Dedifferentiated amniotic fluid mesenchymal stem cell (primary cell): ENCODE measurements at regions not wholly inside any gene's neighbourhood (a gene's known extent, or its start where the extent isn't known, plus 50 kb on each side); places are given as distances from the start of the nearest gene placed in this dataset.
"Not testable (repeated sequence)": the region's sequence is repeated elsewhere in the genome, so short reads cannot be mapped to it uniquely, and the experiment has no call there.

Source experiments
- DNase-seq: peaks from one replicate; pipeline ENCODE4 v3.0.0-alpha.2; 2016; ENCODE audit errors: extremely low spot score

DNA sequence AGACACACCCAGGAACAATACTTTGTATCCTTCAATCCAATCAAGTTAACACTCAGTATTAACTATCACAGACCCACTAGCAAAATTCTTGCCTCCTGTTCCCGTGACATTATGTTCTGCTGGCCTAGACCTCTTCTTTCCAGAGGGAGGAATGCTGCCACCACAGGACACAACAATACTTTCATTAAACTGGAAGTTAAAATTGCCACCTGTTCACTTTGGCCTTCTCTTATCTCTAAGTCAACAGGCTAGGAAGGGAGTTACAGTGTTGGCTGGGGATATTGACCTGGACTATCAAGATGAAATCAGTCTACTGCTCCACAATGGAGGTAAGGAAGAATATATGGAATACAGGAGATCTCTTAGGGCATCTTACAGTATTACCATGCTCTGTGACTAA is 1000.4 kb upstream of the GBE1 start:
- DNase-seq, result no peak

DNA sequence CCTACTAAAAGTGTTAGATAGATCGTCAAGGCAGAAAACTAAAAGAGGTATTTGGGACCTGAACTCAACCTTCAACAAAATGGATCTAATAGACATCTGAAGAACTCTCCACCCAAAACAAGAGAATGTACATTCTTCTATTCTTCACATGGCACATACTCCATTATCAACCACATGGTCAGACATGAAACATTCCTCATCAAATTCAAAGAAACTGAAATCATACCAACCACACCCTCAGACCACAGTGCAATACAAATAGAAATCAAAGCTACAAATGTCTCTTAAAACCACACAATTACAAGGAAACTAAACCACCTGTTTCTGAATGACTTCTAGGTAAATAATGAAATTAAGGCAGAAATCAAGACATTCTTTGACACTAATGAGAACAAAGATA is 984.1 kb upstream of the GBE1 start:
- DNase-seq, result no peak

DNA sequence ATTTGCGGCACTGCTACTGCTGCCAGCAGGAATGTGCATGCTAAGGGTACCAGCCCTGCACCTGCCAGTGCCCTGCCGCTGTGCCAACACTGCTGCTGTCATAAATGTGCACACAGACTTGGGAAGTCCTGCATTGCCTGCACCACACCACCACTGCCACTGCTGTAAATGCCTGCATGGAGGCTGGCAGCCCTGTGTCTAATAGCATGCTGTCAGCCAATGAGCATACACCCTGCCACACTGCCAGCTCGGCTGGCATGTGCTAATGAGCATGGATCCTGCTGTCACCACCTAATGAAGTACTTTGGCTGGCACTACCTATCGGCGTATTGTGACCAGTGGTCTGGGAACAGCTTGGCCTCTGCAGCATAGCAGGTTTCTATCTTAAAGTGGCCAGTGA is 981.8 kb upstream of the GBE1 start:
- DNase-seq, result no peak

DNA sequence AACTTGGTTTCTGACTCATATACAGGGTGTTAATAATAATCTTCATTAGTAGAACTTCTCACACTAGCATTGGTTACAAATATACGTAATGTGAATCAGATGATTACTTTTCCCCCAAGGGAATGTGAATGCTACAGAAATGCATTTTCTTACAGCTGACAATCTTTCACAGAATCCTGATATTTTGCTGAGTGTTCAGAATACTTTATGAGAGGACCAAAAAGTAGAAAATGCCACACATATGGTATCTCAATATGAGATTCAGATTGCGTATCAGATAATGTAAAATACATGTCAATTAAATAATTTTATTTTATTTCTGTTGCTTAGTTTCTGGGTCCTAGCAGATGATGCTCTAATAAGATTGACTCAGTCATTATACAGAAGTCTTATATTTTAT is 979.9 kb upstream of the GBE1 start:
- no peak for DNase-seq

DNA sequence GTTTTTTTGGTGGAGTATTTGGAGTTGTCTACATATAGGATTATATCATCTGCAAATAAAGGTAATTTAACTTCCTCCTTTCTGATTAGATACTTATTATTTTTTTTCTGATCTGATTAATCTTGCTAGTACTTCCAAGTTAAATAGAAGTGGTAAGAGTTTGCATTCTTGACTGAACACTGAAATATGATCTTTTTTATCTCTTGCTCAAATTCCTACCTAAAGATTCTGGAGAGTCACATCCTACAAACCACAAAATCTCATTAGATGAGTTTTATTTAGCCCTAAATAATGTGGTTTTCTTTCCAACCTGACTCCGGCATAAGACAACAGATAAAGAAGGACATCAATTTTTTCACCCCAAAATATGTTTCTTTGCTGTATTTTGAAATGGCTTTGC is 977.9 kb upstream of the GBE1 start:
- DNase-seq, result no peak

DNA sequence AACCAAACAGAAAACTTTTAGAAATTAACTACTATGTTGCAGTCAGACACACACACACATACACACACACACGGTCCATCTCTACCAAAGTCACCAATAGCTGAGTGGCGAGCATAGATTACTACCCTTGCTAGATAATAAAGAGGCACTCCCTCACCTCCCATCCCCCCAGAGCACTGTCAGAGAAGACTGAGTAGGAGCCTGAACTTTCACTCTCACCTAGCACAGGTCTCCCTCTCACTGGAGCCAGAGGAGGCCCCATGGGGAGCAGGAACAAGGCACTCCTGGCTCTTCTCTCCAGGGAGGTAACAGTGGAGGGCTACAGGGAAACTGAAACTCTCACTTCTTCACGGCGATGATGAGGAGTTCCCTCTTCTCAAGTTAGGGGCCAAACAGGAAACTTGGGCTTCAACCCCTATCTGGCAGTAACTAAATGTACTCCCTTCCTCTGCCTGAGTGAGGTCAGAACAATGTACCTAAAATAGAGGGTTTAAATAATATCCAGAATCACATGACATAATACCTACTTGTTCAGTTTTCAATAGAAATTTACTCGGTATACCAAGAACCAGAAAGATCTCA is 975.3 kb upstream of the GBE1 start:
- no peak for DNase-seq

DNA sequence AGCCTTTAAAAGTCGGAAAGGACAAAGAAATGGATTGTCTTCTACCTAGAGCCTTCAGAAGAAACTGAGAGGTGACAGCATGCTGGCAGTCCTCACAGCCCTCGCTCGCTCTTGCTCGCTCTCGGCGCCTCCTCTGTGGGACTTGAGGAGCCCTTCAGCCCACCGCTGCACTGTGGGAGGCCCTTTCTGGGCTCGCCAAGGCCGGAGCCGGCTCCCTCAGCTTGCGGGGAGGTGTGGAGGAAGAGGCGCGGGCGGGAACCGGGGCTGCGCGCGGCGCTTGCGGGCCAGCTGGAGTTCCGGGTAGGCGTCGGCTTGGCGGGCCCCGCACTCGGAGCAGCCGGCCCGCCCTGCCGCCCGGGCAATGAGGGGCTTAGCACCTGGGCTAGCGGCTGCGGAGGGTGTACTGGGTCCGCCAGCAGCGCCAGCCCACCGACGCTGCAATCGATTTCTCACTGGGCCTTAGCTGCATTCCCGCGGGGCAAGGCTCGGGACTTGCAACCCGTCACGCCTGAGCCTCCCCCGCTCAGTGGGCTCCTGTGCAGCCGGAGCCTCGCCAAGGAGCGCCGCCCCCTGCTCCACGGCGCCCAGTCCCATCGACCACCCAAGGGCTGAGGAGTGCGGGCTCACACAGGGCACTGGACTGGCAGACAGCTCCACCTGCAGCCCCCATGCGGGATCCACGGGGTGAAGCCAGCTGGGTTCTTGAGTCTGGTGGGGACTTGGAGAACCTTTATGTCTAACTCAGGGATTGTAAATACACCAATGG is 953.8 kb upstream of the GBE1 start:
- no peak for DNase-seq

DNA sequence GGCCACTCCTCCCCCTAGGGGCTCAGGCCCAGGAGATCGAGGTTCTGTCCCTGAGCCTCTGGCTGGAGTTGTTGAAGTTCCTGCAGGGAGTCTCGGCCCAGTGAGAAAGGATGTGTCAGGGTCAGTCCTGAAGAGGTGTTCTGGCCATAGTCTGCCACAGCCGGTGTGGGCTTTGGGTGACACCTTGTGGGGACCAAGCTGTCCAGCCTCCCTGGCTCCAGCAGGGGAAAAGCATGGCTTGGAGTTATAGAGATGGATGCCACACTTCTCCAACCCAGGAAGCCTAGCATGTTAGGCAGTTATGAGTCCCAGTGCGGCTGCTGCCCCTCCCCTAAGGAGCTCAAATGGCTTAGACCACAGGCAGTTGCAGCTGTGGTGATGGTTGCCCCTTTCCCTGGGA is 945.6 kb upstream of the GBE1 start:
- no peak for DNase-seq

DNA sequence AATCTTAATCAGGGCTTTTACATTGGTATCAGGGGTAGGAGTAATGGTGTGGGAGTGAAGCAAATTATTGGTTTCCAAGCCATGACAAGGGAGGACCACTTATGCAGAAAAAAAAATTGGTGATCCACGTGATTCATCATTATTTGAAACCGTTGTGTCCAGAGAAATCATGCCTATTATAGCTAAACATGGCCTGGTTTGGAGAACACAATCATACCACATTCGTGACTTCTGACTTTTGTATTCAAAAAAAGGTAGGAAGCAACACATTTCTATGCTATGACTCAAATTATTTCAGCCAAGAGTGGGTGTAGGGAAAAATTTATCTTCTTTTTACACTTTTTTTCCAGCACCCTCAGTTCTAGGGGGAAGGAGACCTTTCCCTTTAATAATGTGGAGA is 924.3 kb upstream of the GBE1 start:
- DNase-seq, result no peak

DNA sequence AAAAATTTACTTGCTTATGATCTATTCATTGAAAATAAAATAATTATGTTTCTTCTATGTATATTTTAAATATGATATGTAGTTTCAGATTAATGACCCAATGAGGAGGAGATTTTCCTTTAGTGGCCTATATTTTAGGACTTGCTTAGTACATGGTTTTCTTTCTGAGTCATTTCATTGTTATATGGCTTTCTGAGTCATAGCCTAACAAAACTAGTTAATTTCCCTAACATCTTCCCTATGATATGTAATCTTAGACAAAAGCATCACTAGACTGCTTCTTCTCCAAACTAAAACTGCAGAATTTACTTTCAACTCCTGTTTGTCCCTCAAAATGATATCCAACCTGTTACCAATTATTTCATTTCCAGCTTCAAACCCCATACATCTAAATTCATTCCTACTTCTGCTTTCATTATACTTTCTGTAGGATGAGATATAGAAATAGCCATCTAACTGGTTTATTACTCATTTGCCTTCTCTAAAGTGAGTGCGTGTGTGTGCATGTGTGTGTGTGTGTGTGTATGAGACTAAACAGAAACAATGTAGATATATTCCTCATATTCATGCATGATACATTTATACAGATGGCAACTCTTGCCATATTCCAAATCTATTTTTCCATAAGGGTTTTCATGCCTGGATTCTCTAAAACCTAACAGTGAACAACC is 915.0 kb upstream of the GBE1 start:
- DNase-seq, result no peak

DNA sequence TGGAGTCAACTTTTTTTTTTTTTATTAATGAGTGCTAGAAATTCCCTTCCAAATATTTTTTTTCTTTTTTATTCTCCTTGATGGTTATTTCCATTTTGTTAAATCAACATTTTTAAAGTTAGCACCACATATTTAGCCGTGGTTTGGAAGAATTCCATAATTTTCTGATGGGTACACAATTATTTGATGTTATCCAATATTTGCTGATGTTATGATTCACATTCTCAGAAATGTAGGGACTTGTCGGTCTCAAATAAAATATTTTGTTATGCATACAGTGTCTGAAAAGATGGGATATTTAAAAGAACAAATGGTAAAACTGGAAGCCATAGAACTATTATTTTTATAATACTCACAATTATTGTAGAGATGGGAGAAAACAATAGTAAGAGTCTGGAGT is 911.5 kb upstream of the GBE1 start:
- DNase-seq, result no peak

DNA sequence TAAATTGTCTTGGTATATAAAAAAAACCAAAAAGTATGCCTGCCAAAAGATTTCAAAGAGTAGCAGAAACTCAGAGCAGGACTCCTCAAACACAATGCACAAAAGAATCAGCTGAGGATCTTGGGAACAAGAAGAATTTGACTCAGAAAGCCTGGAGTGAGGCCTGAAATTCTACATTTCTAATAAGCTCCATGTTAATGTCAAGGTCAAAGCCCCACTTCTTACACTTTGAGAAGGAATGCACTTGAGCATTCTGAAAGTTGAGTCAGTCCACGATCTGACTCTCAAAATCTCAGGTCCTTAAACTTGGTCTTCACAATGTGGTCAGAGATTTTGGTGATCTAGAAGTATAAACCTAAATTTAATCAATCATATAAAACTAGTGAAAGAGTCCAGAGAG is 910.0 kb upstream of the GBE1 start:
- DNase-seq, result no peak

DNA sequence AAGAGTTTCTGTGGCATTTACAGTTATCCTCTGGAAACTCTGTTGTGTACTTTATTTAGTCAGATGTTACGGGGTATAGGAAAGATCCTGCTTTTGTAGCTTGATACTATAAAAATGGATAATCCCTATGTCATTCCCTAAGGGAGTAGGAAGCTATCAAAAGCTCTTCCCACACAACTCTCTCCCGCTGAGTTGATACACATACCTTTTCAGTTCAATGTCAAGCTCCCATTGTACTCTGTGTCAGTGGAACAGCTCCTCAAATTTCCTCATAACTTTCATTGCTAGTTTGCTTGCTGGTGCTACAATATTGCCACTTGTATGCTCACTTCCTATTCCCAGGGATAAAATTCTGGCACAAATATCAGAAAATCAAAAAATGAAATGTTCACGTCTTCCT is 893.3 kb upstream of the GBE1 start:
- DNase-seq, result no peak

DNA sequence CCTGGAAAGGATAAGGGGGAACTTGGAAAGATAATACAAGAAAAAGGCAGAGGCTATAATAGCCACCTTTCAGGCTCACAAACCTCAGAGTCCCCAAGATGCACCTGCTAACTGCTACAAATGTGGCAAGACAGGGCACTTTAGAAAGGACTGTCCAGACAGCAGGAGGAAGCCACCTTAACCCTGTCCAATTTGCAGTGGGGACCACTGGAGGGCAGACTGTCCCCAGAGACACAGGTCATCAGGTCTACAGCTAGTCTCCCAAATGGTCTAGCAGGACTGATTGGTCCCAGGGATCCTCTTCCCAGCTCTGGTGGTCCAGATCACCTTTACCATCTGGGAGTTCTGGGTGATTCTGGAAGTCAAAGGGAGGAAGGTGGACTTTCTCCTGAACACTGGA is 882.5 kb upstream of the GBE1 start:
- DNase-seq, result no peak

DNA sequence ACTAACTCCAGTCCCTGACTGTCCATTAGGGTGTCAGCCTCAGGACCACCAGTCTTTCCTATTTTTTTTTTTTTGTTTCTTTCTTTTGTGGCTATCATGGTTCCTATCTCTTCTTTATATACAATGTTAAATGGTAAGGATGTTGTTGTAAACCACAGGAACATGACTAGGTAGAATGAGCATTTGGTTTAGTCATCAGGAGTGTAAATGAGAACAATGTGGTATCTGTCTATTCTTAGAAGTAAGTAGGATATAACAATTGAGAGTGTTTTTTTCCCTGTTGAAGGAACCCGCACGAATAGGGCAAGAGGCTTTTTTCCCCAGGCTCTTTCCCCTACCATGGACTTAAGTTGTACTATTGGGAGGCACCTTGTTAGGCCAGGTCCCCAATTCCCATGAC is 880.3 kb upstream of the GBE1 start:
- no peak for DNase-seq

DNA sequence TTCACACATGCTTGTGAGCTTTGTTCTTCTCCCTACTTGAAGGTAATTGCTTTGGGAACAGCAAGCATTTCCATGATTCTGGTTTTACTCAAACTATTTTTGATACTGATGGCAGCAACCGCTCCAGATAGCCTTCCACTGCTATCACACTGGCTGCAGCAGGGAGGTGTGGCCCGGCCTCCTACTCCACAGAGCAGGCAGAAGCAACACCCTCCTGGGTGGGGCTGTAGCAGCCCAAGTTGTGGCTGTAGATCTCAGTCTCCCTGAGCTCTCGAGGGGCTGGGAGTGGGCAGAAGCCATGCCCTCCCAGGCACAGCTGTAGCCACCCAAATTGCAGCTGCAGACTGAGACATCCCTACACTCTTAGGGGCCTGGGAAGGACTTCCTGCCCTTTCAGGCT is 878.8 kb upstream of the GBE1 start:
- no peak for DNase-seq

DNA sequence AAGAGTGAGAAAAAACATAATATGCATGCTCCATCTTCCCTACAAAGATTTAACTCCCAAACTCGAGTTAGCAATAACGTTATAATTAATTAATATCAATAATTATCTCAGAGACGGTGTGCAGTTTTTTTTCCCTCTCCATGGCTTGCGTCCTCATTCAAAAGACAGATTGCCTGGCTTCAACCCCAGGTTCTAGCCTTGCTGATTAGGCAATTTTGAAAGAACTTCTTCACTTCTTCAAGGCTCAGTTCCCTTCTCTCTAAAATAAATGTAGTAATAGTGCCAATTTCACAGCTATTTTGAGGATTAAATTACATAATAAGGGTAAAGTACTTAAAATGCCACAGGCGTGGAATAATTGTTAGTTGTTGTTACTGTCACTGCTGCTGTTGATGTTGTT is 876.1 kb upstream of the GBE1 start:
- DNase-seq, result no peak

DNA sequence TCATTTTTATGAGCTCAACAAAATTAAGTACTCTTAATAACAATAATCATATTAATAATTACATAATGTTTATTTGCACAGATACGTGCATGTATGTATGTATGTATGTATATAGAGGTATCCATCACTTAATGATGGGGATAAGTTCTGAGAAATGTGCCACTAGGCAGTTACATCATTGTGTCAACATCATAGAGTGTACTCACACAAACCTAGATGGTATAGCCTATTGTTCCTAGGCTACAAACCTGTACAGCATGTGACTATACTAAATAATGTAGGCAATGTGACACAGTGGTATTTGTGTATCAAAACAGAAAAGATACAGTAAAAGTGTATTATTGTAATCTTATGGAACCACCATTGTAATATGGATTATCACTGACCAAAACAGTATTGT is 874.7 kb upstream of the GBE1 start:
- no peak for DNase-seq

DNA sequence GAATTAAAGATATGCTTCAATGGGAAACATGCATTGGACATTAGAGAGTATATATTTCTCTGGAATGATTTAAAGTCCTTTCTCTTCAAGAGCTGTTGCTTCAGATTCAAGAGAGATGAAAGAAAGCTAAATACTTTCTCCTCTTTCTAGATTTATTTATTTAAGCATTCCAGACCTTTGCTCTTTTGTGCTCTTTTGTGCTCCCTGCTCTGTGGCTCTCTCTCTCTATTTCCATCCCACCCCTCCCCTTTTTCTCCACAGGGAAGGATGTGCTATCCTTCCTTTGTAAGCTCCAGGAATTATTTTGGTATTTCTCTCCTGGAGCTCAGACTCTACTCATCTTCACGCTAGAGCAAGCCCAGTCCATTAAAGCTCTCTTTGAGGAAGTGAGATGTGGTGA is 871.9 kb upstream of the GBE1 start:
- DNase-seq, result no peak

DNA sequence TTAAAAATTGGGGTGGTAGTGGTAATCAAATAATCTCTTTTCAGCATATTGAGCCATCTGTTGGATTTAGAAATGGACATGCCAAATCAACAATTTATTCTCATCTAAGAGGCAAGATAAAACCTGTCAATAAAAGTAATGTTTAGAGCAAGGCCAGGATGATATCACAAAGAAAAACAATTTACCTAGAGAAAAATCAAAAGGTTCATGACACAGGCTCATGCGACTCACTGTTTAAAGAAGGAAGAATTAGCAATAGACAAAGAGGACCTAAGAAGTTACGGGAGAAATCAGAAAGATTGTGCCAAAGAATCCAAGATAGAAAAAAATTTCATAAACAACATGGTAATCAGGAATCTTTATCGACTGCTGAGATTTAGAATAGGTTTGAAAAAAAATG is 868.5 kb upstream of the GBE1 start:
- no peak for DNase-seq

DNA sequence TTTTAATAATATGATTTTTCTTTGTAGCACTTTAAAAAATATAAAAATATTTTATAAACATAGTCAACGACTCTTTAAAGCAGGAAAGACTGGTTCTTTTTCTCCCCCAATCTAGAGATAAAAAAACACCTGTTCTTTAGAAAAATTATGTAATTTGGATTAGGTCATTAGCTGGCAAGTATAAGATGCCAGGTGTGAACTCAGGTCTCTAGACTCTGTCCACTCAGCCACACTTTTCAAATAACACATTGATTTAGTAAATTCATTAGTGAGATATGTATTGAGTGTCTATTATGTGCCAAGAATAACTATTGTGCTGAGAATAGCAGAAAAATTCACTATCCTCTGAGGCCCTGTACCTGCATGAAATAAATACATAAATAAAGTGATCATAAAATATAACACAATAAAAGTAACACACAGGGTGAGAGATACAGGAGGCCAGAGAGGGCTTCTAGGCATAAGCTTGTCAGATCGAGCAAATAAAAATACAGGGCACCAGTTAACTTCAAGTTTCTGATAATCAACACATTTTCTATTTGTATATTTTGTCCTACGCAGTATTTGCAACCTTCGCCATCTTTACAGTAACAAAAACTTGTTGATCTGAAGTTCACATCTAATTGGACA is 867.1 kb upstream of the GBE1 start:
- no peak for DNase-seq

DNA sequence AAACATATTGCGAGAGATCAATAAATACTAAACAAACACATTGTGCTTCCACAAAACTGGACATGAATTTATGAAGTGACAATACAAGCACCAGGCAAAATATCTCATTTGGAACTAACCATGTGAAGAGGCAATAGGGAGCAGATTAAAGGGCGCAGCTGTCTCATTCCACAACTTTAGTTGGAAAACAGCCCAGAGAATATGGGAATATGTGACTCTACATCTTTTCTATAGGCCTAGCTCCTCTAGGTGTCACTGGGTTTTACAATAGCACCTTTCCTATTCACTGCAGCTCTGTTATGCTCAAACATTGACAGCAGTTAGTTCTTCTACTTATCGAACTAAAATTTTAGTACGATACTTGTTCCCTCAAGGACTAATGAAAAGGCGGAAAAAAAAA is 866.3 kb upstream of the GBE1 start:
- DNase-seq, result no peak

DNA sequence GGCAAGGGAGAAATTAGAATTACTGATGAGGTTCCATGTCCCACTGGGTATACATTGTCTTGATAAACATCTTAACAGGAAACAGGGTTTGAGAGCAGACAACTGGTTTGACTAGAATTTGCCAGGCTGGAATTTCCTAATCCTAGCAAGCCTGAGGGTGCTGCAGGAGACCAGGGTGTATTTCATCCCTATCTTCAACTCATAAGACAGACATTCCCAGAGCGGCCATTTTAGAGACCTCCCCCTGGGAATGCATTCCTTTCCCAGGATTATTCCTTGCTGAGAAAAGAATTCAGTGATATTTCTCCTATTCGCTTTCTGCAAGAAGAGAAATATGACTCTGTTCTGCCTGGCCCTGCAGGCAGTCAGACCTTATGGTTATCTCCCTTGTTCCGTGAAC is 859.3 kb upstream of the GBE1 start:
- DNase-seq, result not testable (repeated sequence)
